Uterus (tissue), 2 donors: ENCODE measurements at regions not wholly inside any gene's neighbourhood (a gene's known extent, or its start where the extent isn't known, plus 50 kb on each side); places are given as distances from the start of the nearest gene placed in this dataset.

Experiments used
- CTCF ChIP-seq, 4 experiments: fragments of 200-600 bp in 2 of 4; fragments of 450-650 bp in 2 of 4; sonication (generic) in 2 of 4; IDR thresholded peaks; one replicate each; pipeline ENCODE4 v1.5.1; 2016 to 2019; ENCODE audit warnings: antibody characterized with exemption in 4 of 4, mild to moderate bottlenecking in 2 of 4, moderate library complexity in 1 of 4
- POLR2A ChIP-seq, 2 donors: fragments of 450-650 bp; IDR thresholded peaks; one replicate each; pipeline ENCODE4 v1.6.1; 2016; ENCODE audit warnings: antibody characterized with exemption in 2 of 2, mild to moderate bottlenecking in 1 of 2, moderate library complexity in 1 of 2

GRCh38 chr18:78927616-78928015 is 52.0 kb upstream of the SALL3 start:
- TF ChIP-seq CTCF (IDR thresholded peaks at IDR 0.05), result no peak
- no peak for TF ChIP-seq POLR2A (IDR thresholded peaks at IDR 0.05)
